C4-2B (cell line): ENCODE measurements at regions not wholly inside any gene's neighbourhood (a gene's known extent, or its start where the extent isn't known, plus 50 kb on each side); places are given as distances from the start of the nearest gene placed in this dataset.

Source experiments
- H3K27ac ChIP-seq: fragments of 450-650 bp; 2 replicates; pipeline ENCODE4 v1.5.1; 2017
- ZFX ChIP-seq: fragments of 450-650 bp; IDR thresholded peaks from 2 replicates; pipeline ENCODE4 v1.6.1; 2017
- TF ChIP-seq, protein P1 (sequence below): fragments of 450-650 bp; conservative IDR thresholded peaks from 2 replicates; pipeline ENCODE4 v1.5.1; 2017; ENCODE audit warnings: mild to moderate bottlenecking

DNA sequence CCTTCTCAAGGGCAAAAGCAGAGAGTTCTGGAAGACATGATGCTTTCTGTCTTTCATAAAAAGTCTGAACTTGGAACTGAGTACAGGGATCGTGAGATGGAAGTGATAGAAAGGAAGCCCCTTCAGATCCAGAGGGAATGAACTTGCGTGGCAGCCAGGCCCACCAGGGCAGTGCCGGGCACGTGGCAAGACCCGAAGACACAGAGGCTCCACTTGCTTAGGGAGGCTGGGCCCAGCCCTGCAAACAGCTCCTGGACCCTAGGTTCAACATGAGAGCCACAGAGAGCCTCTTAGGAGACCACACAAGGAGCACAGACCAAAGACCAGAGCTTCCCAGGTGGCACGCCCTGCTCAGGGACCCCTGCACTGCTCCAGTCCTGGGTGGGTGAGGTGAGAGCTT, 155.4 kb upstream of the SMIM21 start:
- no peak overlapping the region for H3K27ac ChIP-seq
- TF ChIP-seq, protein P1, sequence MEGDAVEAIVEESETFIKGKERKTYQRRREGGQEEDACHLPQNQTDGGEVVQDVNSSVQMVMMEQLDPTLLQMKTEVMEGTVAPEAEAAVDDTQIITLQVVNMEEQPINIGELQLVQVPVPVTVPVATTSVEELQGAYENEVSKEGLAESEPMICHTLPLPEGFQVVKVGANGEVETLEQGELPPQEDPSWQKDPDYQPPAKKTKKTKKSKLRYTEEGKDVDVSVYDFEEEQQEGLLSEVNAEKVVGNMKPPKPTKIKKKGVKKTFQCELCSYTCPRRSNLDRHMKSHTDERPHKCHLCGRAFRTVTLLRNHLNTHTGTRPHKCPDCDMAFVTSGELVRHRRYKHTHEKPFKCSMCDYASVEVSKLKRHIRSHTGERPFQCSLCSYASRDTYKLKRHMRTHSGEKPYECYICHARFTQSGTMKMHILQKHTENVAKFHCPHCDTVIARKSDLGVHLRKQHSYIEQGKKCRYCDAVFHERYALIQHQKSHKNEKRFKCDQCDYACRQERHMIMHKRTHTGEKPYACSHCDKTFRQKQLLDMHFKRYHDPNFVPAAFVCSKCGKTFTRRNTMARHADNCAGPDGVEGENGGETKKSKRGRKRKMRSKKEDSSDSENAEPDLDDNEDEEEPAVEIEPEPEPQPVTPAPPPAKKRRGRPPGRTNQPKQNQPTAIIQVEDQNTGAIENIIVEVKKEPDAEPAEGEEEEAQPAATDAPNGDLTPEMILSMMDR, result no peak
- no peak for TF ChIP-seq ZFX

DNA sequence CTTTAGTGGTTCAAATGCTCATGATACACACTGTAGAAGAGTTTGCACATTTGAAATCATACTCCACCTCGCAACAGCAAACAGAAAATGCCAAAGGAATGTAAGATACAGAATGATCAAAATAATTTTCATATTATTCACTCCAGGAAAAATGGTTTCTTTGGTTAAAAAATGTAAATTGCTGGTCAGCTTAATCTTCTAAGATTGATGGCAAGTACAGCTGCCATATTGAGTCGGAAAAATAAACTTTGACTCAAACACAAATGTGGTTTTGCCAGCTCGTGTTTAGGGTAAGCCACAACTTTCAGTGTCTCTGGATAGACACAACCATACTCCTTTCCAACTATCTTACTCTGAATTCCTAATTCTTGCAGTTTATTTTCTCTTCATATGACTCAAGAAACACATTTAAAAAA, 154.9 kb upstream of the SMIM21 start:
- TF ChIP-seq, protein P1, result no peak
- no peak for TF ChIP-seq ZFX
- no peak overlapping the region for H3K27ac ChIP-seq

DNA sequence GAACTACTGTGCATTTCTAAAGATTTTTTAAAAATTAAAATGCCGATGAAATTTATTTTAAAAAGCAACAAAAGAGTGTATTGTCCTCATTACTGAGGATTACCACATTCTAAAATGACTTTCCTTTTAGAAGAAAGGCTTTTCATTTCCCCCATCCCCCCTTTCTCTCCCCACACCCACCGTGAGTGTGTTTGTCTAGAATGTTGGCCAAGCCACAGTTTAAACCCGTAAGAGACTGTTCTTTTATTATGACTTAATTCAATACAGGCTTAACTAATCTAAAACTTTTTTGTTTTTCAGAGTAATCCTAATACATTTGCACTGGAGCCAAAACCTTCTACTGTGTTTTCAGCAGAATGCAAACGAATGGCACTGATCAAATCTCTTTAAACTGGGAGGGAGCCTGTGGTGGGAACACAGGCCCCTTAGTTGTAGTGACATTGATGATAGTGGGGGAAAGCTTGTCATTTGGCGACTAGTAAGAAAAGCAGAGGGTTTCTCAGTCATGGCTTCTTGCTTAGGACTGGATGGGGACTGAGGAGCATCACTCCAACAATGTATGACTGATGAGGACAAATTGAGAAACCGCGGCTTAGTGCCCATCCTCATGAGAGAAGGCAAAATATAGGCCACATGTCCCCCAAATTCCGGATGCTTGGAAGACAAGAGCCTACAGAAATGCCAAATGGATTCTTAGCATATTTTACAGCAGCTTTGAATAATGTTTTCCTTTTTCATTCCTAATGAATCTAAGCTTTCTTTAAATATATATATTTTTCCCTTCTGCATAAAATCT, 154.0 kb upstream of the SMIM21 start:
- no peak overlapping the region for H3K27ac ChIP-seq

DNA sequence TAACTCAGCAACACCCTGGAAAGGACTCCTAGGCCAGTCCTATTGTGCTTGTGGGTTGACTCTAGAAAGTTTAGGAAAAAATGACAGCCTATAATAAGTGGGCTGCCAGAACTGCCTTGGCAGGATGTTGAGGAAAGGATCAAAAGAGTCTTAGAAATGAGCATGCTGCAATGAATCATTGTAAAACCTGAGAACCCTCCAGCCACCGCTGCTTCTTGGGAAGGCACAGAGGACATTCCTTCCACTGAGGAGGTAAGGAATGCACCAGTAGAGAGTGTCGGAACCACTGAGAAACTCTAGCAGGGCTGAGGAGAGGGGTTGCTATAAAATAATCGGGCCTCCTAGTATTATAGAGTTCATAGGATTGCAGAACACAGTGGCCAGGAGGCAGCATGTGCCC, 146.7 kb upstream of the SMIM21 start:
- TF ChIP-seq, protein P1, result no peak
- no peak for TF ChIP-seq ZFX
- no peak overlapping the region for H3K27ac ChIP-seq

More for the DNA sequence above, 154.0 kb upstream of the SMIM21 start:
- TF ChIP-seq ZFX, result no peak
- TF ChIP-seq, protein P1, result no peak

DNA sequence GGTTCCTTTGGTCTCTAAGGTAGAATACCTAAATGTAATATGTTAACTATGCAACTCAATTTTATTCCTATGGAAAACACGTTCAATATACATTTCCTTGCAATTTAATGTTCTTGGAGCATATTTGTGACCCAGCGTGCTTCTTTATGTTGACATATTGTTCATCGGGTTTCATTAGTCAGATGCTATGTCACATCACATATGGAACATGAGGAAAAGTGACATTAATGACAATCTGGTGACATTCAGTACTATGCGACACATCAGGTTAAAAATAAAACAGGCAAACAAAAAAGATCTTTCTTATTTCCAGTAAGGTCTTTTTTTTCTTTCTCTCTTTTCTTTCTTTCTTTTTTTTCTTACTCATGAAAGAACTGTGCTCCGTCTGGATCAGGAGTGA, 135.6 kb upstream of the SMIM21 start:
- TF ChIP-seq, protein P1, result no peak
- no peak for TF ChIP-seq ZFX
- no peak overlapping the region for H3K27ac ChIP-seq

DNA sequence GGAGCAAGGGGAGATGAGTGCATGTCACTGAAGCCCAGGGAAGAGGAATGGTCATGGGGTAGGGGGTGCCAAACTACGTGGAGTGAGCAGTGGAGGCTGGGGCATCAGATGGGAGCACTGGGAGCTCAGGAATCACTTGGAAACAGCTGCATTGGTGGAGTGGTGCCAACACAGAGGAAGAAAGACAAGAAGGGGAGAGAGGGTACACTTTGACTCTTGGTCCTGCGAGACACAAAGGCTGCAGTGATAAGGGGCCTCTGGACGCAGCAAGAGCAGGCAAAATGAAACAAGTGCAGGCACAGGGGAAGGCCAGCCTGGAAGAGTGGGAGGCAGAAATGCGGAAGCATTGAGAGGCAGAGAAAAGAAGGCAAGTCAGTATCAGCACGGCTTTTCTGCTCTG, 134.7 kb upstream of the SMIM21 start:
- no peak for TF ChIP-seq ZFX
- TF ChIP-seq, protein P1, result no peak
- H3K27ac ChIP-seq, result no peak overlapping the region

DNA sequence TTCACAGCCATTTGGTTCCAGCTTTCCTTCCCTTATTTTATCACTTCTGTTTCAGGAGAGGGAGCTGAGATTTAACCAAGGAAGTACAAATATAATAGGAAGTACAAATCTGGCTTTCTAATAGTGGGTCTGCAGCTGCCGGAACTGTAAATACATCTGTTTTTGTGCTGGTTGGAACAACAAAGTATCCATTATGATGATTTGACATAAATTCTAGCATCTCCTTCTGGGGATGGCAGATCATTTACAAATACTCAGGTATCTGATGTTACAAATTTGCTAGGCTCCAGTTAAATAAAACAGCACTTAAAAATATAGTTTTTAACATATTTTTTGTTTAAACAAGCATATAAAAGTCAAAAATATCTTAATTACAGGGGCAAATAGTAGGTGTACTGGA, 131.3 kb upstream of the SMIM21 start:
- no peak for TF ChIP-seq ZFX
- TF ChIP-seq, protein P1, result no peak

More for the DNA sequence above, 131.3 kb upstream of the SMIM21 start:
- no peak overlapping the region for H3K27ac ChIP-seq
